IMR-90 (cell line): ENCODE measurements at regions not wholly inside any gene's neighbourhood (a gene's known extent, or its start where the extent isn't known, plus 50 kb on each side); places are given as distances from the start of the nearest gene placed in this dataset.

Experiments used
- CTCF ChIP-seq: conservative IDR thresholded peaks from 2 replicates; pipeline ENCODE4 v1.5.1; 2012; ENCODE audit warnings: mild to moderate bottlenecking, low read depth, low read length, improper control_type of control experiment
- POLR2A ChIP-seq: IDR thresholded peaks from 2 replicates; pipeline ENCODE4 v1.6.1; 2012; ENCODE audit warnings: mild to moderate bottlenecking, low read depth, low read length
- RCOR1 ChIP-seq: IDR thresholded peaks from 2 replicates; pipeline ENCODE4 v1.6.1; 2012; ENCODE audit warnings: mild to moderate bottlenecking, low read length, improper control_type of control experiment; ENCODE audit not compliant: insufficient replicate concordance
- SMC3 ChIP-seq: fragments of 150-350 bp; IDR thresholded peaks from 2 replicates; pipeline ENCODE4 v1.6.1; 2016; ENCODE audit warnings: low read depth, mild to moderate bottlenecking, antibody characterized with exemption, low read length, moderate library complexity

DNA sequence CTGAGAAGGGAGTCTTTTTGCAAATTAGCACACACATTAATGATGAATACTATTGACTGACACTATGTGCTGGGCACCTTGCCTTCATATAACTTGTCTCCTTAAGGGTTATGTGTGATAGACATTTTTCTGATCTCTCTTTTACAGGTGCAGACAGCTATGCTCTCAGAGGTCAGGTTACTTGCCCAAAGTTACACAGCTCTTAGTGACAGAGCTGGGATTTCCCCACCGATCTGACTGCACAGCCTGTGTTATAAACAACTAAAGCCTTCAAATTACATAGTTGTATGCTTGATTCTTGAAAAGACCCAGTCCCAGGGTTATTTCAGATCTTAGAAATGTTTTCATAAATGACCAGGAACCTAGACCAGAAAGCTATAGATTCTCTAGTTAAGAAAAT lies 462.7 kb downstream of the EBF1 start:
- TF ChIP-seq CTCF: no peak
- TF ChIP-seq RCOR1: no peak
- no peak for TF ChIP-seq SMC3
- no peak for TF ChIP-seq POLR2A
